GM10248 (cell line): ENCODE measurements at regions not wholly inside any gene's neighbourhood (a gene's known extent, or its start where the extent isn't known, plus 50 kb on each side); places are given as distances from the start of the nearest gene placed in this dataset.

Experiments
- CTCF ChIA-PET: fragments of 300-600 bp; sonication (Branson Sonifier 250); formaldehyde crosslinking; extraction: SDS; loops from one replicate; lab custom pipeline; 2021; ENCODE audit warnings: antibody characterized with exemption; lab: Yijun Ruan, JAX
- POLR2A ChIA-PET: fragments of 350-650 bp; sonication (Branson Sonifier 250); formaldehyde crosslinking; extraction: SDS; loops from one replicate; lab custom pipeline; 2020; ENCODE audit warnings: antibody characterized with exemption; lab: Yijun Ruan, JAX
- DNase-seq: peaks from one replicate; pipeline ENCODE4 v3.0.0; 2012; ENCODE audit errors: extremely low spot score
- TF ChIP-seq, protein P1 (sequence below): IDR thresholded peaks from 2 replicates; pipeline ENCODE4 v1.5.1; 2012; ENCODE audit warnings: mild to moderate bottlenecking, low read depth; ENCODE audit errors: extremely low read depth, missing control alignments, control extremely low read depth

DNA sequence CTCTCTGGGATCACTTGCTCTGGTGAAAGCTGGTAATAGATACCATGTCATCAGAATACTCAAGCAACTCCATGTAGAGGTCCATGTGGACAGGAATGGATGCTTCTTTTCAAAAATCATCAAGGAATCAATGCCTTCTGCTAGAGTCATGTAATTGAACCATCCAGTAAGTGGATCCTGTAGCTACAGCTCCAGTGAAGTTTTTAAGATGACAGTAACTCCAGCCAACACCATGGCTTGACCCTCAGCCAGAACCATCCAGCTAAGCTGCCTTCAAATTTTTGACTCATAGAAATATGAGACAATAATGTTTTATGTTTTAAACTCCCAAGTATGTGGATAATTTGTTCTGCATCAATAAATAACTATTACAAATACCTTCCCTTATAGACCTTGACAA lies 923.7 kb downstream of the EPHA3 start:
- ChIA-PET POLR2A (no interaction called here), CTCF (no interaction called here)
- TF ChIP-seq, protein P1, sequence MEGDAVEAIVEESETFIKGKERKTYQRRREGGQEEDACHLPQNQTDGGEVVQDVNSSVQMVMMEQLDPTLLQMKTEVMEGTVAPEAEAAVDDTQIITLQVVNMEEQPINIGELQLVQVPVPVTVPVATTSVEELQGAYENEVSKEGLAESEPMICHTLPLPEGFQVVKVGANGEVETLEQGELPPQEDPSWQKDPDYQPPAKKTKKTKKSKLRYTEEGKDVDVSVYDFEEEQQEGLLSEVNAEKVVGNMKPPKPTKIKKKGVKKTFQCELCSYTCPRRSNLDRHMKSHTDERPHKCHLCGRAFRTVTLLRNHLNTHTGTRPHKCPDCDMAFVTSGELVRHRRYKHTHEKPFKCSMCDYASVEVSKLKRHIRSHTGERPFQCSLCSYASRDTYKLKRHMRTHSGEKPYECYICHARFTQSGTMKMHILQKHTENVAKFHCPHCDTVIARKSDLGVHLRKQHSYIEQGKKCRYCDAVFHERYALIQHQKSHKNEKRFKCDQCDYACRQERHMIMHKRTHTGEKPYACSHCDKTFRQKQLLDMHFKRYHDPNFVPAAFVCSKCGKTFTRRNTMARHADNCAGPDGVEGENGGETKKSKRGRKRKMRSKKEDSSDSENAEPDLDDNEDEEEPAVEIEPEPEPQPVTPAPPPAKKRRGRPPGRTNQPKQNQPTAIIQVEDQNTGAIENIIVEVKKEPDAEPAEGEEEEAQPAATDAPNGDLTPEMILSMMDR = no peak
- DNase-seq = no peak

DNA sequence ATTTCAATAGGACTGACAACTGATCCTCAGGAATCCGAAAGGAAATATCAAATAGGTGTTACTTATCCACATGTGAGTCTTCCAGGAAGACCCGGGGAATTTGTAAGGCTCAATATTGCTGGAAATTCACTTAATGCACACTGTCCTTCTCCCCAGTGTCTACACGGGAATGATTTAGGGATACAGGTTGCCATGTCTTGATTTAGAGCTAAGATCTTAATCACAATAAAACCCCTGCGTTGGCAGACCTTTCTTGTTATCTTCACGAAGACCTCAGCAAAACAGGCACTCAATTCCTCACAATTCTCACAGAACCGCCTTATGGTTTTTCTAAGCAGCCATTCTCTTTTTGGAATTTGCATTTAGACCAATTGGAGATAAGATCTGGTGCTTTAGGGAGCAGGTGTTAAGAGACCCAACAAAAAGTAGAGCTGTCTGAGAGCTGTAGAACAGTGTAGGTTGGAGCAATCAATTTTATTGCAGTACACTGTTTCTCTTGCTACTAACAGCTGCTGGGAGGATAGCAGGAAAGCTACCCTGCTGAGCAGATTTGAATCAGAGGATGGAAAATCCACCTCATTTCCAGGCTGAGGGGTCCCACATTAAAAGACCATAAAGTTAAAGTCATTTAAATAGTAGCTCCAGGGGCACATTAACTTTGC lies 925.7 kb downstream of the EPHA3 start:
- ChIA-PET POLR2A (no interaction called here), CTCF (interaction anchor here (0.9 to 1.7 kb wide), 3 partner anchors 11 to 19 kb away, joined by 3 to 5 read pairs (median 5); no protein-coding TSS in a partner anchor)
- TF ChIP-seq, protein P1 = no peak
- DNase-seq = no peak

GRCh38 chr3:90034038-90034437 lies 926.6 kb downstream of the EPHA3 start:
- no peak for DNase-seq
- ChIA-PET POLR2A (no interaction called here), CTCF (interaction anchor here (1.0 to 1.7 kb wide), 3 partner anchors 9 to 20 kb away, joined by 4 to 5 read pairs (median 5); no protein-coding TSS in a partner anchor)
- TF ChIP-seq, protein P1 = no peak

GRCh38 chr3:90035643-90036042 lies 928.2 kb downstream of the EPHA3 start:
- POLR2A ChIA-PET = no interaction called here
- DNase-seq = no peak
- TF ChIP-seq, protein P1 = no peak
- CTCF ChIA-PET = no interaction called here

DNA sequence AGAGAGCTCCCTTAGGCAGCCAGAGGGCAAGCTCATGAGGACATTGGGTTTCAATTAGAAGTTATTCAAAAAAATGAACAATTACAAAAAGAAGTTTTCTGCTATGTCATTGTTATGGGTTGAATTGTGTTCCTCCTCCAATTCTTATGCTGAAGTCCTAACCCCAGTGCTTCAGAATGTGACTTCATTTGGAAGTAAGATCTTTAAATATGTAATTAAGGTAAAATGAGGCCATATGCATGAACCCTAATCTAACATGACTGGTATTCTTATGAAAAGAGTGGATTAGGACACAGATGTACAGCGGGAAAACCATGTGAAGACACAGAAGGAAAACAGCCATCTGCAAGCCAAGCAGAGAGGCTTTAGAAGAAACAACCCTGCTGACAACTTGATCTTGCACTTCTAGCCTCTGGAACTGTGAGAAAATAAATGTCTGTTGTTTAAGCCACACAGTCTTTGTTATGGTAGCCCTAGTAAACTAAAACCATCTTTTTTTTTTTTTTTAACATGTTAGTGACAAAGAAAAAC lies 929.6 kb downstream of the EPHA3 start:
- POLR2A ChIA-PET = no interaction called here
- CTCF ChIA-PET = no interaction called here
- no peak for DNase-seq
- TF ChIP-seq, protein P1 = no peak

DNA sequence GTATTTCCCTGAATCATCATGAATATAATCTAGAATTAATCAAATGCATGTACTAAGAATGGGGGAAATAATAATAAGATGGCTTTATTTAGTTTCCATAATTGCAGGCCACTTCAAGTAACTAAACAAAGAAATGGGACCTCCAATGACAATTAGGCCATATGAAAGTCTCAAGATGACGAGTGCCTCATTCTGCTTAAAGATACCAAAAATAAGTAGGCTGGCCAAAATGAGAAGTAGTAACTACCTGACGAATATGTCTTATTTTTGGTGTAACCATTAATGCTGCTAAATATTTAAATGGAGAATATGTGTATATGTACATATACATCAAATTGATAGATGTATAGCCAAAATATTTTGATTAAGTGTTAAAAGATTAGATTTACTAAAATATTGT lies 932.6 kb downstream of the EPHA3 start:
- TF ChIP-seq, protein P1 = no peak
- no peak for DNase-seq
- ChIA-PET CTCF (no interaction called here), POLR2A (no interaction called here)
